NT2/D1 (cell line): ENCODE measurements at regions not wholly inside any gene's neighbourhood (a gene's known extent, or its start where the extent isn't known, plus 50 kb on each side); places are given as distances from the start of the nearest gene placed in this dataset.

Experiments used
- SUZ12 ChIP-seq: IDR thresholded peaks from 2 replicates; pipeline ENCODE4 v1.6.1; 2011; ENCODE audit not compliant: insufficient read length, insufficient read depth; ENCODE audit errors: extremely low read depth
- YY1 ChIP-seq: IDR thresholded peaks from 2 replicates; pipeline ENCODE4 v1.6.1; 2011; ENCODE audit not compliant: insufficient read length, insufficient read depth
- ZNF274 ChIP-seq: IDR thresholded peaks from 2 replicates; pipeline ENCODE4 v1.6.1; 2011; ENCODE audit warnings: mild to moderate bottlenecking, low read depth, low read length

- TF ChIP-seq SUZ12 (no peak), YY1 (no peak), ZNF274 (no peak)
Measured at GRCh38 chr21:27819299-27819698, 852.4 kb upstream of the ADAMTS5 start.
